Adrenal gland (tissue), 5 donors: ENCODE measurements at regions not wholly inside any gene's neighbourhood (a gene's known extent, or its start where the extent isn't known, plus 50 kb on each side); places are given as distances from the start of the nearest gene placed in this dataset.

Source experiments
- CTCF ChIP-seq, 6 experiments: fragments of 450-650 bp in 4 of 6; fragments of 200-600 bp in 2 of 6; sonication (generic) in 1 of 6; IDR thresholded peaks; 1 replicate in 5 of 6; 2 replicates in 1 of 6; pipeline versions ENCODE4 v1.5.1 to v1.8.0; 2016 to 2021; ENCODE audit warnings: antibody characterized with exemption in 6 of 6, mild to moderate bottlenecking in 2 of 6, moderate library complexity in 1 of 6
- POLR2A ChIP-seq, 2 donors: fragments of 450-650 bp; IDR thresholded peaks; one replicate each; pipeline ENCODE4 v1.6.1; 2017; ENCODE audit warnings: antibody characterized with exemption in 2 of 2, mild to moderate bottlenecking in 2 of 2, moderate library complexity in 1 of 2
- donor health status: DM: no; HTN: no; CAD: no.

- no peak for TF ChIP-seq POLR2A (IDR thresholded peaks at IDR 0.05)
- TF ChIP-seq CTCF (IDR thresholded peaks at IDR 0.05): no peak
Observed at GRCh38 chr20:40319056-40319455, 370.0 kb downstream of the MAFB start.
